Heart left ventricle (tissue), 13 donors: ENCODE measurements at regions not wholly inside any gene's neighbourhood (a gene's known extent, or its start where the extent isn't known, plus 50 kb on each side); places are given as distances from the start of the nearest gene placed in this dataset.

ENCODE experiments used
- POLR2A ChIP-seq, 2 donors: fragments of 450-650 bp; IDR thresholded peaks; one replicate each; pipeline ENCODE4 v1.6.1; 2017; ENCODE audit warnings: antibody characterized with exemption in 2 of 2, mild to moderate bottlenecking in 2 of 2, moderate library complexity in 2 of 2
- TF ChIP-seq, protein P1 (sequence below), 12 donors: fragments of 200-600 bp; sonication (generic) in 4 of 12; IDR thresholded peaks; one replicate each; pipeline versions ENCODE4 v1.5.0 to v1.8.0; 2018 to 2022; ENCODE audit warnings: antibody characterized with exemption in 12 of 12, mild to moderate bottlenecking in 5 of 12
- donor health status: ischemic (EF 13 %, LVEDD 7.1; RV severe dilation, severe dysfunction).
- donor health status: DM: no; HTN: yes; CAD: no.
- donor health status: DM: no; HTN: no; CAD: no.
- donor health status: ischemic (EF 25% LVEDD 6.9; RV normal size, moderate dysfunction).
- donor health status: ischemic (EF 25% LVEDD 5.7; RV mildly dilated, moderate dysfunction).
- donor health status: ischemic (EF 35%, LVEDD 5.7; RV mildly dilated, moderate dysfunction).
- donor health status: nonischemic (EF 11% LVEDD 7.7; RV severe dilation, severe dysfunction).
- donor health status: DM: yes; HTN: yes; CAD: no.
- donor health status: PGD.
- donor health status: ischemic (EF 29% LVEDD 5.4; RV normal size, mild dysfunction).
- donor health status: nonischemic (EF 23%, LVEDD 6.1; RV moderate dilation, normal function).

DNA sequence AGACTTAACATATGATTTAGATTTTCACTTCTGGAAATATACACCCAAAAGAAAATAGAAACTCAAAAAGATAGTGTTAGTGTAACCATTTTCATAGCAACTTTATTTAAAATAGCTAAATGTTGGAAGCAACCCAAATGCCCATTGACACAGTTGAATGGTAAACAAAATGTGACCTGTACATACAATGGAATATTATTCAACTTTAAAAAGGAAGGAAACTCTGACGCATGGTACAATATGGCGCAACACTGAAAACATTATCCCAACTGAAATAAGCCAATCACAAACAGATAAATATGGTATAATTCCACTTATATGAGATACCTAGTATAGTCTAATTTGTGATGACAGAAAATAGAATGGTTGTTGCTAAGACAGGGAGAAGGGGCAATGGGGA lies 1456.1 kb upstream of the MIR17HG start:
- TF ChIP-seq, protein P1, sequence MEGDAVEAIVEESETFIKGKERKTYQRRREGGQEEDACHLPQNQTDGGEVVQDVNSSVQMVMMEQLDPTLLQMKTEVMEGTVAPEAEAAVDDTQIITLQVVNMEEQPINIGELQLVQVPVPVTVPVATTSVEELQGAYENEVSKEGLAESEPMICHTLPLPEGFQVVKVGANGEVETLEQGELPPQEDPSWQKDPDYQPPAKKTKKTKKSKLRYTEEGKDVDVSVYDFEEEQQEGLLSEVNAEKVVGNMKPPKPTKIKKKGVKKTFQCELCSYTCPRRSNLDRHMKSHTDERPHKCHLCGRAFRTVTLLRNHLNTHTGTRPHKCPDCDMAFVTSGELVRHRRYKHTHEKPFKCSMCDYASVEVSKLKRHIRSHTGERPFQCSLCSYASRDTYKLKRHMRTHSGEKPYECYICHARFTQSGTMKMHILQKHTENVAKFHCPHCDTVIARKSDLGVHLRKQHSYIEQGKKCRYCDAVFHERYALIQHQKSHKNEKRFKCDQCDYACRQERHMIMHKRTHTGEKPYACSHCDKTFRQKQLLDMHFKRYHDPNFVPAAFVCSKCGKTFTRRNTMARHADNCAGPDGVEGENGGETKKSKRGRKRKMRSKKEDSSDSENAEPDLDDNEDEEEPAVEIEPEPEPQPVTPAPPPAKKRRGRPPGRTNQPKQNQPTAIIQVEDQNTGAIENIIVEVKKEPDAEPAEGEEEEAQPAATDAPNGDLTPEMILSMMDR (IDR thresholded peaks at IDR 0.05): no peak
- TF ChIP-seq POLR2A (IDR thresholded peaks at IDR 0.05): no peak
